ENCODE measurements at regions not wholly inside any gene's neighbourhood (a gene's known extent, or its start where the extent isn't known, plus 50 kb on each side); places are given as distances from the start of the nearest gene placed in this dataset.
"Not testable (repeated sequence)": the region's sequence is repeated elsewhere in the genome, so short reads cannot be mapped to it uniquely, and the experiment has no call there.

- DNase-seq (ENCODE audit: low read depth in 2 of 2): no peak
Measured at GRCh38 chr1:221567859-221568507, 173.9 kb downstream of the DUSP10 start.

- DNase-seq (ENCODE audit: low read depth in 2 of 2): no peak
Measured at GRCh38 chr1:221573756-221574155, 168.1 kb downstream of the DUSP10 start.

GRCh38 chr1:221574529-221574928 lies 167.4 kb downstream of the DUSP10 start:
- DNase-seq (ENCODE audit: low read depth in 2 of 2): no peak

- DNase-seq (ENCODE audit: low read depth in 2 of 2): no peak
Measured at GRCh38 chr1:221575605-221576004, 166.3 kb downstream of the DUSP10 start.

- DNase-seq (ENCODE audit: low read depth in 2 of 2): no peak
Measured at GRCh38 chr1:221576268-221576667, 165.6 kb downstream of the DUSP10 start.

GRCh38 chr1:221583465-221583864 lies 158.4 kb downstream of the DUSP10 start:
- DNase-seq (ENCODE audit: low read depth in 2 of 2): no peak

- DNase-seq (ENCODE audit: low read depth in 2 of 2): not testable (repeated sequence)
Measured at GRCh38 chr1:221587013-221587412, 154.9 kb downstream of the DUSP10 start.

- not testable (repeated sequence) for DNase-seq (ENCODE audit: low read depth in 2 of 2)
Measured at GRCh38 chr1:221591250-221591649, 150.6 kb downstream of the DUSP10 start.

- DNase-seq (ENCODE audit: low read depth in 2 of 2): no peak
Measured at GRCh38 chr1:221594576-221594975, 147.3 kb downstream of the DUSP10 start.

- DNase-seq (ENCODE audit: low read depth in 2 of 2): no peak
Measured at GRCh38 chr1:221598122-221598521, 143.8 kb downstream of the DUSP10 start.

GRCh38 chr1:221601166-221601565 lies 140.7 kb downstream of the DUSP10 start:
- DNase-seq (ENCODE audit: low read depth in 2 of 2): no peak

- DNase-seq (ENCODE audit: low read depth in 2 of 2): no peak
Measured at GRCh38 chr1:221602830-221603229, 139.1 kb downstream of the DUSP10 start.

GRCh38 chr1:221604390-221604789 lies 137.5 kb downstream of the DUSP10 start:
- not testable (repeated sequence) for DNase-seq (ENCODE audit: low read depth in 2 of 2)

- no peak for DNase-seq (ENCODE audit: low read depth in 2 of 2)
Measured at GRCh38 chr1:221604948-221605347, 136.9 kb downstream of the DUSP10 start.

- no peak for DNase-seq (ENCODE audit: low read depth in 2 of 2)
Measured at GRCh38 chr1:221605569-221605968, 136.3 kb downstream of the DUSP10 start.

GRCh38 chr1:221606256-221606655 lies 135.6 kb downstream of the DUSP10 start:
- DNase-seq (ENCODE audit: low read depth in 2 of 2): no peak

- no peak for DNase-seq (ENCODE audit: low read depth in 2 of 2)
Measured at GRCh38 chr1:221608835-221609320, 133.0 kb downstream of the DUSP10 start.

GRCh38 chr1:221611656-221612046 lies 130.2 kb downstream of the DUSP10 start:
- no peak for DNase-seq (ENCODE audit: low read depth in 2 of 2)

GRCh38 chr1:221612047-221612777 lies 129.7 kb downstream of the DUSP10 start:
- DNase-seq (ENCODE audit: low read depth in 2 of 2): no peak

GRCh38 chr1:221620437-221621384 lies 121.2 kb downstream of the DUSP10 start:
- no peak for DNase-seq (ENCODE audit: low read depth in 2 of 2)

- DNase-seq (ENCODE audit: low read depth in 2 of 2): no peak
Measured at GRCh38 chr1:221621683-221622082, 120.2 kb downstream of the DUSP10 start.

GRCh38 chr1:221622389-221622788 lies 119.5 kb downstream of the DUSP10 start:
- DNase-seq (ENCODE audit: low read depth in 2 of 2): no peak
